Endothelial cell of umbilical vein (primary cell): ENCODE measurements at regions not wholly inside any gene's neighbourhood (a gene's known extent, or its start where the extent isn't known, plus 50 kb on each side); places are given as distances from the start of the nearest gene placed in this dataset.
"Not testable (repeated sequence)": the region's sequence is repeated elsewhere in the genome, so short reads cannot be mapped to it uniquely, and the experiment has no call there.

Experiments used
- BruUV-seq: library from RNA; stranded (reverse); fragments of 400-500 nt; replicated peaks from 2 replicates; lab custom pipeline; 2021; lab: Mats Ljungman, UMichigan
- CTCF ChIA-PET: fragments of 300-600, 350-600 bp; sonication (Branson Sonifier 250); formaldehyde crosslinking; loops from one replicate; lab custom pipeline; 2021; ENCODE audit warnings: antibody characterized with exemption, inconsistent platforms; lab: Charles Lee
- POLR2A ChIA-PET: fragments of 300-600, 350-600 bp; sonication (Branson Sonifier 250); formaldehyde crosslinking; loops from one replicate; lab custom pipeline; 2021; ENCODE audit warnings: antibody characterized with exemption, inconsistent platforms; lab: Charles Lee
- DNase-seq: peaks from one replicate; pipeline ENCODE4 v3.0.0-alpha.2; 2011; ENCODE audit warnings: low read depth, low spot score
- FAIRE-seq: peaks from 2 replicates; lab custom pipeline; 2011; peaks lifted over from hg19 to GRCh38; lab: Jason Lieb, UNC
- H2AFZ ChIP-seq: 2 replicates; pipeline ENCODE4 v1.6.0; 2012; ENCODE audit warnings: low read depth, low read length, control low read depth, inconsistent platforms
- H3K27ac ChIP-seq: 2 replicates; pipeline ENCODE4 v1.5.1; 2011; ENCODE audit warnings: low read depth, mild to moderate bottlenecking, control low read depth, low read length, moderate library complexity; ENCODE audit not compliant: insufficient read depth
- H3K27me3 ChIP-seq, 2 experiments: 2 replicates each; pipeline versions ENCODE4 v1.6.0 to v1.6.1; 2011; ENCODE audit warnings: low read length in 2 of 2, mixed read lengths in 1 of 2; ENCODE audit not compliant: control insufficient read depth in 2 of 2, insufficient read depth in 2 of 2
- H3K36me3 ChIP-seq, 2 experiments: 2 replicates in 1 of 2; 3 replicates in 1 of 2; pipeline ENCODE4 v1.5.1; 2011; ENCODE audit warnings: low read length in 2 of 2, mild to moderate bottlenecking in 1 of 2, moderate library complexity in 1 of 2; ENCODE audit not compliant: control insufficient read depth in 2 of 2, insufficient read depth in 2 of 2; ENCODE audit errors: extremely low read depth in 1 of 2
- H3K4me1 ChIP-seq: 3 replicates; pipeline ENCODE4 v1.5.1; 2011; ENCODE audit warnings: mild to moderate bottlenecking, low read length; ENCODE audit not compliant: control insufficient read depth, insufficient read depth; ENCODE audit errors: extremely low read depth
- H3K4me2 ChIP-seq: 2 replicates; pipeline ENCODE4 v1.6.1; 2011; ENCODE audit warnings: low read length, control low read depth, mixed read lengths; ENCODE audit not compliant: insufficient read depth
- H3K4me3 ChIP-seq, 3 experiments: fragments of 200-600 bp in 1 of 3; sonication (generic), shearing (Covaris generic) in 1 of 3; replicated peaks in 1 of 3; 2 replicates each; pipeline ENCODE4 v1.5.1; 2011 to 2016; ENCODE audit warnings: control low read depth in 3 of 3, low read length in 3 of 3, mild to moderate bottlenecking in 2 of 3, inconsistent platforms in 1 of 3, low read depth in 1 of 3, moderate library complexity in 1 of 3; ENCODE audit not compliant: insufficient read depth in 1 of 3
- H3K79me2 ChIP-seq: 2 replicates; pipeline ENCODE4 v1.6.0; 2012; ENCODE audit warnings: low read length, inconsistent platforms; ENCODE audit not compliant: control insufficient read depth, insufficient read depth
- H3K9ac ChIP-seq: replicated peaks from 2 replicates; pipeline ENCODE3; 2011; ENCODE audit warnings: low read length, control low read depth; ENCODE audit not compliant: insufficient read depth; ENCODE audit errors: extremely low read depth
- H3K9me1 ChIP-seq: replicated peaks from 3 replicates; pipeline ENCODE4 v1.6.0; 2011; ENCODE audit warnings: mild to moderate bottlenecking, low read length; ENCODE audit not compliant: control insufficient read depth, insufficient read depth; ENCODE audit errors: extremely low read depth
- H3K9me3 ChIP-seq: replicated peaks from 2 replicates; pipeline ENCODE4 v1.5.1; 2012; ENCODE audit warnings: low read length, inconsistent platforms; ENCODE audit not compliant: control insufficient read depth, insufficient read depth
- H4K20me1 ChIP-seq: replicated peaks from 2 replicates; pipeline ENCODE3; 2011; ENCODE audit warnings: mild to moderate bottlenecking, low read length; ENCODE audit not compliant: control insufficient read depth, insufficient read depth; ENCODE audit errors: extremely low read depth
- EZH2 ChIP-seq: IDR thresholded peaks from 2 replicates; pipeline ENCODE4 v1.6.1; 2012; ENCODE audit warnings: borderline replicate concordance, low read depth, mild to moderate bottlenecking, moderate library complexity, low read length, inconsistent platforms; ENCODE audit not compliant: severe bottlenecking
- POLR2AphosphoS5 ChIP-seq: IDR thresholded peaks from 2 replicates; pipeline ENCODE4 v1.6.1; 2012; ENCODE audit warnings: low read depth, mild to moderate bottlenecking, control low read depth, low read length, moderate library complexity; ENCODE audit not compliant: insufficient read depth
- dilution Hi-C: fragments of 300-500 bp; cut with MboI; formaldehyde crosslinking; loops from one replicate; pipeline ENCODE4 v1.15.0; 2019; ENCODE audit warnings: low sequenced_read_pairs; ENCODE audit not compliant: extremely low pct_ligation_motif_present
- intact Hi-C: fragments of 100-400 bp; cut with micrococcal nuclease; formaldehyde crosslinking; loops from one replicate; pipeline ENCODE4 v1.10.0; 2022
- TF ChIP-seq, protein P1 (sequence below), 2 donors: IDR thresholded peaks; 1 replicate in 1 of 2; 2 replicates in 1 of 2; pipeline ENCODE4 v1.5.1; 2011; ENCODE audit warnings: low read length in 2 of 2, mild to moderate bottlenecking in 2 of 2, moderate library complexity in 2 of 2, control low read depth in 1 of 2, inconsistent platforms in 1 of 2, low read depth in 1 of 2; ENCODE audit not compliant: insufficient read depth in 1 of 2; ENCODE audit errors: extremely low read depth in 1 of 2

- H4K20me1 ChIP-seq, CTCF ChIA-PET, H3K4me2 ChIP-seq, H3K27ac ChIP-seq, H3K27me3 ChIP-seq, intact Hi-C loops, H3K4me3 ChIP-seq, POLR2A ChIA-PET, DNase-seq, H2AFZ ChIP-seq, H3K9ac ChIP-seq, dilution Hi-C loops, H3K79me2 ChIP-seq, FAIRE-seq, H3K36me3 ChIP-seq, H3K4me1 ChIP-seq, BruUV-seq, H3K9me3 ChIP-seq, H3K9me1 ChIP-seq: not testable (repeated sequence)
Measured at GRCh38 chr1:234888247-234888646, 240.4 kb downstream of the TOMM20 start.

- no peaks in the 10 kb centered on the region for H3K9me3 ChIP-seq
- H3K27ac ChIP-seq = no peak overlapping the region
- FAIRE-seq (no peak), DNase-seq (no peak)
- no peaks in the 10 kb centered on the region for H4K20me1 ChIP-seq
- no peak overlapping the region for H2AFZ ChIP-seq
- no peak overlapping the region for H3K4me2 ChIP-seq
- H3K4me3 ChIP-seq = no peak overlapping the region
- H3K9ac ChIP-seq = no peak overlapping the region
- H3K27me3 ChIP-seq = no peaks in the 10 kb centered on the region
- H3K4me1 ChIP-seq = no peaks in the 10 kb centered on the region
- POLR2A ChIA-PET = no interaction called here
- no peaks in the 10 kb centered on the region for H3K36me3 ChIP-seq
- intact Hi-C loops (no loop called here), dilution Hi-C loops (no loop called here)
- TF ChIP-seq EZH2 (no peak), POLR2AphosphoS5 (no peak)
- TF ChIP-seq, protein P1, sequence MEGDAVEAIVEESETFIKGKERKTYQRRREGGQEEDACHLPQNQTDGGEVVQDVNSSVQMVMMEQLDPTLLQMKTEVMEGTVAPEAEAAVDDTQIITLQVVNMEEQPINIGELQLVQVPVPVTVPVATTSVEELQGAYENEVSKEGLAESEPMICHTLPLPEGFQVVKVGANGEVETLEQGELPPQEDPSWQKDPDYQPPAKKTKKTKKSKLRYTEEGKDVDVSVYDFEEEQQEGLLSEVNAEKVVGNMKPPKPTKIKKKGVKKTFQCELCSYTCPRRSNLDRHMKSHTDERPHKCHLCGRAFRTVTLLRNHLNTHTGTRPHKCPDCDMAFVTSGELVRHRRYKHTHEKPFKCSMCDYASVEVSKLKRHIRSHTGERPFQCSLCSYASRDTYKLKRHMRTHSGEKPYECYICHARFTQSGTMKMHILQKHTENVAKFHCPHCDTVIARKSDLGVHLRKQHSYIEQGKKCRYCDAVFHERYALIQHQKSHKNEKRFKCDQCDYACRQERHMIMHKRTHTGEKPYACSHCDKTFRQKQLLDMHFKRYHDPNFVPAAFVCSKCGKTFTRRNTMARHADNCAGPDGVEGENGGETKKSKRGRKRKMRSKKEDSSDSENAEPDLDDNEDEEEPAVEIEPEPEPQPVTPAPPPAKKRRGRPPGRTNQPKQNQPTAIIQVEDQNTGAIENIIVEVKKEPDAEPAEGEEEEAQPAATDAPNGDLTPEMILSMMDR (IDR thresholded peaks at IDR 0.05; ENCODE audit: extremely low read depth in 1 of 2, insufficient read depth in 1 of 2, low read depth in 1 of 2, low read length in 2 of 2) = no peak
- H3K9me1 ChIP-seq = no peaks in the 10 kb centered on the region
- no TSS peak for BruUV-seq
- no peaks in the 10 kb centered on the region for H3K79me2 ChIP-seq
- CTCF ChIA-PET = no interaction called here
Measured at GRCh38 chr1:234887016-234887900, 241.4 kb downstream of the TOMM20 start.
